GM13976 (cell line): ENCODE measurements at regions not wholly inside any gene's neighbourhood (a gene's known extent, or its start where the extent isn't known, plus 50 kb on each side); places are given as distances from the start of the nearest gene placed in this dataset.

Experiments used
- DNase-seq: peaks from one replicate; pipeline ENCODE4 v3.0.0; 2012; ENCODE audit warnings: low spot score
- in situ Hi-C: fragments of 300-500 bp; cut with MboI; formaldehyde crosslinking; loops from one replicate; pipeline ENCODE4 v1.12.0; 2022; ENCODE audit warnings: low sequenced_read_pairs, mixed read lengths, inconsistent platforms; ENCODE audit not compliant: unreplicated experiment
- TF ChIP-seq, protein P1 (sequence below): IDR thresholded peaks from 2 replicates; pipeline ENCODE4 v1.5.1; 2012; ENCODE audit warnings: borderline replicate concordance, mild to moderate bottlenecking; ENCODE audit not compliant: insufficient read depth; ENCODE audit errors: extremely low read depth, missing control alignments, control extremely low read depth

DNA sequence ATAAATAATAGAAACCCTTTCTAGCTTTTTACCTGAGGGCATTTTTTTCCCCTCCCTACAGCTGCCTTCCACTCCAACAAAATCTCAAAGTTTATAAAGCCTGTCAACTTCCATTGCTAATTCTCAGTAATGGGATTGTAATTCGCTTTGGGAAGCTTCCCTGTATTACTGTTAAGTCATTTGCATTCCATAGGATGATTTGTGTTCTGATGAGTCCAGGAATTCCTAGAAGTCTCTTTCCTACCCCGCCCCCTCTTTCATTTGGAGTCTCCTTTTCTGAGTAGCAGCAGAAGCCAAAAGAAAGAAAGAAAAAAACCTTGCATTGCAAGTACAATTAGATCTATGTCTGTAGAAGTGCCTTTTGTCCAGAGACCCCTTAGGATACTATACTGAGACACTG, 1033.3 kb downstream of the IGSF11 start:
- TF ChIP-seq, protein P1, sequence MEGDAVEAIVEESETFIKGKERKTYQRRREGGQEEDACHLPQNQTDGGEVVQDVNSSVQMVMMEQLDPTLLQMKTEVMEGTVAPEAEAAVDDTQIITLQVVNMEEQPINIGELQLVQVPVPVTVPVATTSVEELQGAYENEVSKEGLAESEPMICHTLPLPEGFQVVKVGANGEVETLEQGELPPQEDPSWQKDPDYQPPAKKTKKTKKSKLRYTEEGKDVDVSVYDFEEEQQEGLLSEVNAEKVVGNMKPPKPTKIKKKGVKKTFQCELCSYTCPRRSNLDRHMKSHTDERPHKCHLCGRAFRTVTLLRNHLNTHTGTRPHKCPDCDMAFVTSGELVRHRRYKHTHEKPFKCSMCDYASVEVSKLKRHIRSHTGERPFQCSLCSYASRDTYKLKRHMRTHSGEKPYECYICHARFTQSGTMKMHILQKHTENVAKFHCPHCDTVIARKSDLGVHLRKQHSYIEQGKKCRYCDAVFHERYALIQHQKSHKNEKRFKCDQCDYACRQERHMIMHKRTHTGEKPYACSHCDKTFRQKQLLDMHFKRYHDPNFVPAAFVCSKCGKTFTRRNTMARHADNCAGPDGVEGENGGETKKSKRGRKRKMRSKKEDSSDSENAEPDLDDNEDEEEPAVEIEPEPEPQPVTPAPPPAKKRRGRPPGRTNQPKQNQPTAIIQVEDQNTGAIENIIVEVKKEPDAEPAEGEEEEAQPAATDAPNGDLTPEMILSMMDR: no peak
- no peak for DNase-seq
- in situ Hi-C loops: no loop called here

DNA sequence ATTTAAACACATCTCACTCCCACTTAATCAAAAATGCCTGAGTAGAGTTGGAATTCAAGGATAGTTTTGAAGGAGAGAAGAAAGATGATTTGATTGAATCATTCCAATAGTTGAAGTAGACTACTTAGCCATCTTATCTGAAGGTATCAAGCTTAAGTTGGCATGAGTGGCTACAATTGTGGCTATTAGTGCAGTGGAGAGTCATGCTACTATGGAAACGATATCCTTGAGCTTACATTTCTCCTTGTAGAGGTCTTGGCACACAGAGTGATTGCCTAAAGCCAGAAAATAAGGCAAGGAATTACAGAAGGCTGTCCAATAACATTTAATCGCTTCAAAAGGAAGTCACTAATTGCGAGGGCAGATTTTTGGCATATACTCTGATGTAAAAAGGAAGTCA, 1022.7 kb downstream of the IGSF11 start:
- in situ Hi-C loops: no loop called here
- TF ChIP-seq, protein P1: no peak

DNA sequence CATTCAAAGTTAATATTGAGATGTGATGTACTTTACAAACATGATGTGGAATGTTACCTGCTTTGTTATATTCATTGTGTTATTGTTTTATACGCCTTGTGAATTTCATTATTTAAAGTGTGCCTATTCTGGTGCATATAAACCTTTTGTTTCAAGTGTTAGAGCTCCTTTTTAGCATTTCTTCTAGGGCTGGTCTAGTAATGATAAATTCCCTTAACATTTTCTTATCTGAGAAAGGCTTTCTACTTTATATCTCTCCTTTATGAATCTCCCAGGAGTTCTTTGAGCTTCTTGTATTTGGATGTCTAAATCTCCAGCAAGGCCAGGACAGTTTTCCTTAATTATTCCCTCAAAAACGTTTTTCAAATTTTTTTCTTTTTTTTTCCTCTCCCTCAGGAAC, 1005.6 kb downstream of the IGSF11 start:
- in situ Hi-C loops: no loop called here
- no peak for DNase-seq
- TF ChIP-seq, protein P1: no peak

More for the DNA sequence above, 1022.7 kb downstream of the IGSF11 start:
- no peak for DNase-seq

DNA sequence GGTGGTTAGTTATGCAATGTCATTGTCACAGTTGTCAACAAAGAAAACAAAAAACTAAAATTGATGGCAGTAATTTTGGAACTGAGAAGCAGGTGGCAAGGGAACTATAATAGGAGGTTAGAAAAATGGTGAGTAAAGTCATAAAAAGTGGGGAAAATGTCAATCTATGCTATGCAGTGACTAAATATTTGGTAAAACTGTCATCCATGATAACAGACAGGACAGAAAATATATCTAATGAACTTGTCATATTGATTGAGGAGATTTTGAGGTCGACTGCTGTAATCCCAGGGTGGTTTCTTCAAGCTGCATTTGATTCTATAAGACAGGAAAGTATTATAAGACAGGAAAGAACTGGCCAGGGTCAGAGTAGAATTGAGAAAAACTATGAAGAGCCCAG, 998.4 kb downstream of the IGSF11 start:
- TF ChIP-seq, protein P1: no peak
- in situ Hi-C loops: no loop called here
- DNase-seq: no peak

DNA sequence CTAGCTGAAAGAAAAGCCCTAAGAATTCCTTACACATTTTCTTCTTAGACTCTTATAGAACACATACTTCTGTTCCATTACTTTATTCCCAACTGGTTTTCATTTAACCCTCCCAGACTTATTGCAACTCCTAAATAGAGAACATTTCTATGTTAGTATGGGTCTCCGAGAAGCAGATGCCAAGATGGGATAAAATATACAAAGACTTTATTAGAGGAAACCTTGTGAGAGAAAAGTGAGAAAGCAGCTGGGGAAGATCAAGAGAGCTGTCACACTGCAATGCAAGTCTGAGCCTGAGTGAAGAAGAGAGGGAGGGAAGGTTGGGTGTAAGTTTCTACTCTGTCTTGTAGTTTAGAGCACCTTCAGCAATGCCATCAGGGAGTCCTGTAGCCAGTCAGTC, 979.3 kb downstream of the IGSF11 start:
- no peak for DNase-seq
- in situ Hi-C loops: no loop called here

DNA sequence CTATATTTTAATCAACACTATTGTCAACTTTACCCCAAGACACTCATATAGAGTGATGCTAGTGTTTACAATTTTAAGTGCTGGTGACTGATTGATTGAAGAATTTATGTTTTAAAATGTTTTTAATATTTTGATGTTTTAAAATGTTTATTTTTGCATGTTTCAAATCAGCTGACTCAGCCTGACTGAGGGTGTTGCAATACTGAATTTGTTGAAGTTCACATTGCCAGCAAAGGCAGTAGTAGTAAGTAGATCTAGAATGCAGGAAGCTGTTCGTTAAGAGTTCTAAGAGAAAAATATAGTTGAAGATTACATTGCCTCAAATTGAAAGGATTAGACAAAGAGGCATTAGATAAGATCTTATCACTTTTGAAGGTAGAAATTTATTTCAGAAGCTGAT, 977.6 kb downstream of the IGSF11 start:
- in situ Hi-C loops: no loop called here
- TF ChIP-seq, protein P1: no peak
- no peak for DNase-seq

More for the DNA sequence above, 979.3 kb downstream of the IGSF11 start:
- TF ChIP-seq, protein P1: no peak

DNA sequence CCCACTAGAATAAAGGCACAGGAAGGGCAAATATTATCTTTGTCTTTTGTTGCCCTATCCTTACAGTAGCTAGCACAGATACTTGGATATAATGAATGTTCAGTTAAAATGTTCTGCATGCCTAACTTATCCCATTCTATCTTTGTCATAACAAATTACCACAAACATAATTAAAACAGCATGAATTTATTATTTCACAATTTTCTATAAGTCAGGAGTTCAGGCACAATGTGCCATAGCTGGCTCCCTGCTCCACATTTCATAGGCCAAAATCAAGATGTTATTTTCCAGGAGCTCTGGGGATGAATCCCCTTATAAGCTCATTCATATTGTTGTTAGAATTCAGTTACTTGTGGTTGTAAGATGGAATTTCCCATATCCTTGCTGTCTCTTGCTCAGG, 975.5 kb downstream of the IGSF11 start:
- TF ChIP-seq, protein P1: no peak
- in situ Hi-C loops: no loop called here
- no peak for DNase-seq
